NB4 (cell line): ENCODE measurements at regions not wholly inside any gene's neighbourhood (a gene's known extent, or its start where the extent isn't known, plus 50 kb on each side); places are given as distances from the start of the nearest gene placed in this dataset.

Experiments used
- CTCF ChIP-seq: IDR thresholded peaks from one replicate; pipeline ENCODE4 v1.5.1; 2012; ENCODE audit warnings: low read depth, low read length
- POLR2A ChIP-seq: IDR thresholded peaks from 2 replicates; pipeline ENCODE4 v1.6.1; 2011; ENCODE audit warnings: mild to moderate bottlenecking; ENCODE audit not compliant: insufficient read length; ENCODE audit errors: extremely low read depth

DNA sequence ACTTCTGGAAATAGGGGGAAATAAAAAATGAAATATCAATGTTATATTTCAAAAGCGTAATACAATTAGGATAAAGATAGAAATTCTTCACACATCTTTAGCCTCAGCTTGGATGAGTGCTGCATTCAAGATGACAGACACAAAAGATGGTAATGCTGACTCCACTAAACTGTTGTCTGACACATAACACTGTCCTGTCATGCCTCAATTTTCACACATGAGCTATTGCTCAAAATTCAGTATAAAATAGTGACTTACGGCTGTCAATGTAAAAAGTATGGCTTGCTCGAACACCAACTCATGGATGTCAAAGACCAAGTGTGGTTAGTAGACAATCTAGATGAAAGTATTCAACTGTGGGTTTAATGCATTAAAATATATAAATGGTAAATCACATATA, 94.5 kb downstream of the KLF12 start:
- TF ChIP-seq CTCF (no peak), POLR2A (no peak)
